Testis (tissue), 2 donors: ENCODE measurements at regions not wholly inside any gene's neighbourhood (a gene's known extent, or its start where the extent isn't known, plus 50 kb on each side); places are given as distances from the start of the nearest gene placed in this dataset.

ENCODE experiments used
- POLR2A ChIP-seq: fragments of 450-650 bp; IDR thresholded peaks from one replicate; pipeline ENCODE4 v1.6.1; 2017; ENCODE audit warnings: antibody characterized with exemption, mild to moderate bottlenecking, moderate library complexity
- TF ChIP-seq, protein P1 (sequence below), 3 experiments: fragments of 450-650 bp in 2 of 3; fragments of 200-600 bp in 1 of 3; sonication (generic) in 1 of 3; IDR thresholded peaks; one replicate each; pipeline ENCODE4 v1.5.1; 2016 to 2019; ENCODE audit warnings: antibody characterized with exemption in 3 of 3, mild to moderate bottlenecking in 2 of 3, moderate library complexity in 1 of 3

- TF ChIP-seq, protein P1, sequence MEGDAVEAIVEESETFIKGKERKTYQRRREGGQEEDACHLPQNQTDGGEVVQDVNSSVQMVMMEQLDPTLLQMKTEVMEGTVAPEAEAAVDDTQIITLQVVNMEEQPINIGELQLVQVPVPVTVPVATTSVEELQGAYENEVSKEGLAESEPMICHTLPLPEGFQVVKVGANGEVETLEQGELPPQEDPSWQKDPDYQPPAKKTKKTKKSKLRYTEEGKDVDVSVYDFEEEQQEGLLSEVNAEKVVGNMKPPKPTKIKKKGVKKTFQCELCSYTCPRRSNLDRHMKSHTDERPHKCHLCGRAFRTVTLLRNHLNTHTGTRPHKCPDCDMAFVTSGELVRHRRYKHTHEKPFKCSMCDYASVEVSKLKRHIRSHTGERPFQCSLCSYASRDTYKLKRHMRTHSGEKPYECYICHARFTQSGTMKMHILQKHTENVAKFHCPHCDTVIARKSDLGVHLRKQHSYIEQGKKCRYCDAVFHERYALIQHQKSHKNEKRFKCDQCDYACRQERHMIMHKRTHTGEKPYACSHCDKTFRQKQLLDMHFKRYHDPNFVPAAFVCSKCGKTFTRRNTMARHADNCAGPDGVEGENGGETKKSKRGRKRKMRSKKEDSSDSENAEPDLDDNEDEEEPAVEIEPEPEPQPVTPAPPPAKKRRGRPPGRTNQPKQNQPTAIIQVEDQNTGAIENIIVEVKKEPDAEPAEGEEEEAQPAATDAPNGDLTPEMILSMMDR (IDR thresholded peaks at IDR 0.05), result no peak
- TF ChIP-seq POLR2A, result no peak
These were observed 60.1 kb upstream of the MSX2 start for GRCh38 chr5:174664180-174664850.
